ENCODE measurements at regions not wholly inside any gene's neighbourhood (a gene's known extent, or its start where the extent isn't known, plus 50 kb on each side); places are given as distances from the start of the nearest gene placed in this dataset.

GRCh38 chr5:167871091-167871490, 420.4 kb upstream of the WWC1 start:
- no peaks in the 10 kb centered on the region for H3K36me3 Mint-ChIP-seq
- ATAC-seq (replicated peaks) (no peak), DNase-seq (no peak)
- H3K27me3 Mint-ChIP-seq: no peaks in the 10 kb centered on the region
- H3K27ac Mint-ChIP-seq: no peak overlapping the region
- H3K4me1 Mint-ChIP-seq: no peaks in the 10 kb centered on the region
- H3K4me3 Mint-ChIP-seq: no peak overlapping the region
- H3K9me3 Mint-ChIP-seq: peaks cover 7 to 18% of the 10 kb centered on the region in 2 donors

DNA sequence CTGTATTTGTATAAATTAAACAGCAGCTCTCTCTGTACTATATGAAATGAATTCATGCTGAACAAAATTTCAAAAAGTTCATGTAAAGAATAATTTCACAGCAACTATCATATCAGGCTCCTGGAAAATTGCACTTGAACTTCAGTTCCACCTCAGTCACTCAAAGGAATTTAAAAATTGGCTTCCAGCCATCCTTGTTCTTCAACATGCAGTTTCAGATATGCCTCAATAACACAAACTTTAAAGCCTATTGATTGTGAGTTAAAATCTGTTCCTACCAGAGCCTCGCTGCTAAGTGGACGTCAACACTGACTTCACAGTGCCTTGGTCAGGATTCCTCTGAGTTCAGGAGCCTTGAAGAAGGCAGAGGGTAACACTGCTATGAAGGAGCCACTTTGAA, 418.7 kb upstream of the WWC1 start:
- Mint-ChIP-seq H3K4me3 (no peak overlapping the region), H3K27me3 (no peaks in the 10 kb centered on the region), H3K9me3 (peaks cover 6 to 22% of the 10 kb centered on the region in 2 donors), H3K36me3 (no peaks in the 10 kb centered on the region), H3K4me1 (no peaks in the 10 kb centered on the region), H3K27ac (no peak overlapping the region)
- DNase-seq (no peak), ATAC-seq (replicated peaks) (no peak)

DNA sequence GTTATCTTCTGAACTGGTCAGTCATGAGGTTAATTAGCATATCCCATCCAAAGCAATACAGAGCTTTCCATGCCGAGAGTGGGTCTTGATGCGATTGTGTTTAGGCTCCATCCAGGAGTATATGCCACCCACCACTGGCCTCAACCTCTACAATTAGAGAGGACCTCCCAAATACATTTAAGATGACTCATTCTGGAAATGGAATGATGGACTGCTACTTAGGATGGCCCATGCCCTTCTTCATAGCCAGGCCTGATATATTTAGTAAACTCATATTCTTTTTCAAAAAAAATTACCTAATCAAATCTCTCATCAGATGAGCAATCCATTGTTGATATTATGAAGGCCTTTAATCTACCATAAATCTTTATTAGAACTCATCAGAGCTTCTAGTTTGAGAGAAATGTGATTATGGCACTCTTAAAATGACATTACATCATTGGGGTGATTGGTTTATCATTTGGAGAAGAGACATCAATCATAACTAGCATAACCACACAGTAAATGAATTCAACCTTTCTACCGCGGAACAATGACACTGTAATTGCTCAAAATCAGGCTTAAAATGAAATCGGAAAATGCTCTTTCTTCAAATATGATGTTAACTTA, 414.2 kb upstream of the WWC1 start:
- no peak overlapping the region for H3K4me3 Mint-ChIP-seq
- no peaks in the 10 kb centered on the region for H3K27me3 Mint-ChIP-seq
- ATAC-seq (replicated peaks) (no peak), DNase-seq (no peak)
- H3K36me3 Mint-ChIP-seq: no peaks in the 10 kb centered on the region
- no peaks in the 10 kb centered on the region for H3K4me1 Mint-ChIP-seq
- peaks cover 6 to 18% of the 10 kb centered on the region in 2 donors for H3K9me3 Mint-ChIP-seq
- H3K27ac Mint-ChIP-seq: no peak overlapping the region

DNA sequence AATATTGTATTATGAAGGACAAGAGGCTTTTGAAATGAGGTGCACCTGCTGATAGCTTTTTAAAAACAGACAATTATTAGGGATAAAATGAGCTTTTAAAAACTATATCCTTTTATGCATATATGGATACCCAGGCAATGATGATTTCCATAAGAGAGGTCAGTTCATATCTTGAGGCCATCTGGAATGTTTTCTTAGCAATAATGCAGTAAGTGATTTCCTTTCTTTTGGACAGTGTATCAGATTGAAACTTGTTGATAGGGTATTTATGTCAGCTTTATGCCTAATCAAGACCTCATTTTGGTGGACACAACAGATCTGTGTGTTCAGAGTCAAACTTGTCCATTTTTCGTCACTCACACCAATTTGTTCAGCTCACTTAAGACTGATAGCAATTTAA, 413.5 kb upstream of the WWC1 start:
- no peaks in the 10 kb centered on the region for H3K27me3 Mint-ChIP-seq
- peaks cover 9 to 16% of the 10 kb centered on the region in 2 donors for H3K9me3 Mint-ChIP-seq
- ATAC-seq (replicated peaks): no peak
- H3K4me3 Mint-ChIP-seq: no peak overlapping the region
- H3K4me1 Mint-ChIP-seq: no peaks in the 10 kb centered on the region
- H3K27ac Mint-ChIP-seq: no peak overlapping the region
- DNase-seq: no peak
- no peaks in the 10 kb centered on the region for H3K36me3 Mint-ChIP-seq

GRCh38 chr5:167880420-167880819, 411.0 kb upstream of the WWC1 start:
- H3K4me3 Mint-ChIP-seq: no peak overlapping the region
- DNase-seq: no peak
- no peaks in the 10 kb centered on the region for H3K4me1 Mint-ChIP-seq
- no peaks in the 10 kb centered on the region for H3K27me3 Mint-ChIP-seq
- no peak for ATAC-seq (replicated peaks)
- H3K9me3 Mint-ChIP-seq: peaks cover 6 to 7% of the 10 kb centered on the region in 2 donors
- H3K36me3 Mint-ChIP-seq: no peaks in the 10 kb centered on the region
- no peak overlapping the region for H3K27ac Mint-ChIP-seq

GRCh38 chr5:167881041-167881440, 410.4 kb upstream of the WWC1 start:
- no peak for DNase-seq
- no peak for ATAC-seq (replicated peaks)
- Mint-ChIP-seq H3K27me3 (no peaks in the 10 kb centered on the region), H3K27ac (no peak overlapping the region), H3K4me3 (no peak overlapping the region), H3K9me3 (peaks cover 6% of the 10 kb centered on the region in 2 donors), H3K36me3 (no peaks in the 10 kb centered on the region), H3K4me1 (no peaks in the 10 kb centered on the region)

DNA sequence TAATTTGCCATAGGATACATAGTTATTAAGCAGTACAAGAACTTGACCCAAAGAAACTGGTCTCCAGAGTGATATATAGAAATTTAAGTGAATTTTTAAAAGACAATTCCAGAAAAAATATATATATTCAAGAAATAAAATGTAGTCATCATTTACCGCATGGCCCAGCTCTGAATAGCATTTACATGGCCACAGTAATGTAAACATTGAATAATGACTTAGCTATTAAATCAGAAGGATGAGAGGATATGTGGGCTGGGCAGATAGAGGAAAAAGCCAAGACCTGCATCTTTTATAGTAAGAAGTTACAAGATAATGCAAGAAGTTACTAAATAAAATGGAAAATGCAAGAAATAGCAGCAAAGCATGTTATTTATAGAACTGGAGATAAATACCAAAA, 405.2 kb upstream of the WWC1 start:
- Mint-ChIP-seq H3K4me1 (no peaks in the 10 kb centered on the region), H3K36me3 (no peaks in the 10 kb centered on the region), H3K27me3 (no peaks in the 10 kb centered on the region), H3K9me3 (peaks cover 4 to 8% of the 10 kb centered on the region in 2 donors), H3K4me3 (no peak overlapping the region), H3K27ac (no peak overlapping the region)
- DNase-seq (no peak), ATAC-seq (replicated peaks) (no peak)

GRCh38 chr5:167888393-167888792, 403.1 kb upstream of the WWC1 start:
- no peaks in the 10 kb centered on the region for H3K27me3 Mint-ChIP-seq
- peaks cover 1 to 8% of the 10 kb centered on the region in 2 donors for H3K9me3 Mint-ChIP-seq
- H3K27ac Mint-ChIP-seq: no peak overlapping the region
- ATAC-seq (replicated peaks): no peak
- no peaks in the 10 kb centered on the region for H3K36me3 Mint-ChIP-seq
- no peak for DNase-seq
- no peak overlapping the region for H3K4me3 Mint-ChIP-seq
- no peaks in the 10 kb centered on the region for H3K4me1 Mint-ChIP-seq

DNA sequence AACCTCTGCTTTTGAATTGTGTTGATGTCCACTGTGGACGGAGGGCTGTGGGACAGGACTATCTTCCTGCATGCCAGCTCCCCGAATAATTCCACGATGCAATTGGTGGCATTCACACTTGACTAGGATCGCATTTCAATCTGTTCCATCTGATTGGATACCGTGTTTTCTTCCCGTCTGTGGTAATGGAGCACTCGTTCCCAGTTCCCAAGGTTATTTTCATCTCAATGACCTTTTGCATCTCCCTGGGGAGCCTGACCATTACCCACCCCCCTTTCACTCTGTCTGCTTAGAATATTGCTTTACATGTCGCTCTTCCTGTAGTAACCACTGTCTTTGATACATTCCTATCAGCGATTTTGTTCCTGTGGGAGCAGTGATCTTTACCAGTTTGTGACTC, 402.2 kb upstream of the WWC1 start:
- Mint-ChIP-seq H3K36me3 (no peaks in the 10 kb centered on the region), H3K4me3 (no peak overlapping the region), H3K27ac (no peak overlapping the region), H3K4me1 (no peaks in the 10 kb centered on the region), H3K9me3 (peaks cover 1 to 7% of the 10 kb centered on the region in 2 donors), H3K27me3 (no peaks in the 10 kb centered on the region)
- ATAC-seq (replicated peaks): no peak
- DNase-seq: no peak

- ATAC-seq (replicated peaks) (no peak), DNase-seq (no peak)
- Mint-ChIP-seq H3K4me3 (no peak overlapping the region), H3K27ac (no peak overlapping the region), H3K36me3 (no peaks in the 10 kb centered on the region), H3K4me1 (no peaks in the 10 kb centered on the region), H3K9me3 (peaks cover 3 to 5% of the 10 kb centered on the region in 2 donors), H3K27me3 (no peaks in the 10 kb centered on the region)
Observed at GRCh38 chr5:167892352-167893115, 398.9 kb upstream of the WWC1 start.

DNA sequence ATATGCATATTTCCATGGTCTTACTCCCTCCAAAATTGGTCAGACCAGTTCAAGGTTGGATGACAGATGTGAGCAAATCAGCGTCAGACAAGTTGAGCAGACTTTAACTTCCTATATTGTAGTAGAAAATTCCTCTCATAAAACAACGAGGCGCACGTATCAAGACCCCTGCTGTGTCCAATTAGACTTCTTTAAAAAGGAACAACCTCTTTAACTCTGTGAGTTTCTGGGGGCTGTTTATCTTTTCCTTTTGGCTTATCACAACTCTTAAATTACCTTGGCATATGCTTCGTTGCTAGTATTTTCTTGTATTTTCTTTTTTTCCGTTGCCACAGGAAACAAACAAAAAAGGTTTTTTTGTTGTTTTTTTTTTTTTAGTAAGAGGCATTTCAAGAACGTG, 398.2 kb upstream of the WWC1 start:
- H3K27me3 Mint-ChIP-seq: no peaks in the 10 kb centered on the region
- no peaks in the 10 kb centered on the region for H3K4me1 Mint-ChIP-seq
- H3K27ac Mint-ChIP-seq: no peak overlapping the region
- H3K9me3 Mint-ChIP-seq: peaks cover 3 to 5% of the 10 kb centered on the region in 2 donors
- no peak overlapping the region for H3K4me3 Mint-ChIP-seq
- ATAC-seq (replicated peaks) (no peak), DNase-seq (no peak)
- no peaks in the 10 kb centered on the region for H3K36me3 Mint-ChIP-seq

DNA sequence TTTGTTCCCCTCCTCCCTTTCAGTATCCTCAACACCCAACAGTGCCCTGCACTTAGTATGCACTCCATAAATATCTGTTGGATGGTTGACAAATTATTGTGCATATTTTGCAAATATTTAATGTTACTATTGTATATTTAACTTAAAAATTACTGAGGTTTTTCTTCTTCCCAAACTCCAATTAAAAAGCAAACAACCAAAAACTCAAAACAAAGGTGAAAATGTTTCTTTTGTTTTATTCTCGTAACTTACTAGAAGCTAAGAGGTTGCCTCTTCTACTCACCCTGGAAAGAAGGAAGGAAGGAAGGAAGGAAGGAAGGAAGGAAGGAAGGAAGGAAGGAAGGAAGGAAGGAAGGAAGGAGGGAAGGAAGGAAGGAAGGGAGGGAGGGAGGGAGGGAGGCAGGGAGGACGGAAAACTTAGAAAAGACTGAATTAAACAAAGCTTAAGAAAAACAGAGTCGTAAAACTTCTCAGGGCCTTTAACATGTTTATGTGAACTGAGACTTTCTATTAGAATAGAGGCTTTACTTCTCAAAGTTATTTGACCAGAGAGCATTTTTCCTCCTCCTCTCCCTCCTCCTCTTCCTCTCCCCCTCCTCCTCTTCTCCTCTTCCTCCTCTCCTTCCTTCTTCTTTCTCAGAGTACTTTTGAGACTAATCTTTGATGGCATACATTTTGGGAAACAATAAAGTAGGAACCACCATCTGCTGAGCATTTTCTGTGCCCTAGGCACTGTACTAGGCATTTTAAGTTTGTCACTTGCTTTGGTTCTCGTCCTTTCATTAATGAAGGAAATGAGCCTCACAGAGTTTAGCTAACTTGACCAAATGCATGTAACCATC, 396.6 kb upstream of the WWC1 start:
- Mint-ChIP-seq H3K9me3 (peaks cover 0 to 6% of the 10 kb centered on the region in 2 donors), H3K4me1 (no peaks in the 10 kb centered on the region), H3K36me3 (no peaks in the 10 kb centered on the region), H3K27ac (no peak overlapping the region), H3K4me3 (no peak overlapping the region), H3K27me3 (no peaks in the 10 kb centered on the region)
- ATAC-seq (replicated peaks) (no peak), DNase-seq (no peak)

DNA sequence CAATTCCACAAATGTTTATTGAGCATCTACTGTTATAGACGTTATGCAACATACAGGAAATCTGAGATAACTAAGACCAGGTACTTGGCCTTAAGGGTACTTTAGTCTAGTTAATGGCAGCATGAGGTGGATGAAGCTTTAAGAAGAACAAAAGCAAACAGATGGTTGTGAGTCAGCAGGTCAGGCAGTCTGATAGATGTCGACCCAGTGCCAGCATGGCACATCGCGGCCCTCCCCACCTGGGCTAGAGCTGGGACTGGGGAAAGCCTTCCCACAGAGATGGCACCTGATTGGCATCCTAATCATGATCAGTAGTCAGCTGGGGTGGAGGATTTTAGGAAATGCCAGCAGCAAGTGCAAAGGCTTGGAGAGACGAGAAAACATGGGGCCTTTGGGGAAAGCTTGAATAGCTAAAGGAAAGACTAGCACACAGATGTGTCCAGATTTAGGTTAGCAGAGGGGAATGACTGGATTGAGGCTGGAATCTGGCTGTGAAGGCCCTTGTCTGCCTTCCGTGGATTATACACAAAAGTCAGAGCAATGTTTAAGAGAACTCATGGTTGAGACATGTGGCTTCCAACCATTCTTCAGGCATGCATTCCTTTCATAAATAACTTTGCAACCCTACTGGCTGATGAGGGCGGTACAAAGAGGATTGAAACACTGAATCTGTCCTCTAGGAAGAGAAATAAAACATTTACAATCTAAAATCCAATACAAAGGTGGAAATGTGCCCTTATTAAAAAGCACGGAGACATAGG, 395.4 kb upstream of the WWC1 start:
- Mint-ChIP-seq H3K36me3 (no peaks in the 10 kb centered on the region), H3K4me3 (no peak overlapping the region), H3K27ac (no peak overlapping the region), H3K4me1 (no peaks in the 10 kb centered on the region), H3K9me3 (peaks cover 0 to 6% of the 10 kb centered on the region in 2 donors), H3K27me3 (no peaks in the 10 kb centered on the region)
- DNase-seq (no peak), ATAC-seq (replicated peaks) (no peak)

DNA sequence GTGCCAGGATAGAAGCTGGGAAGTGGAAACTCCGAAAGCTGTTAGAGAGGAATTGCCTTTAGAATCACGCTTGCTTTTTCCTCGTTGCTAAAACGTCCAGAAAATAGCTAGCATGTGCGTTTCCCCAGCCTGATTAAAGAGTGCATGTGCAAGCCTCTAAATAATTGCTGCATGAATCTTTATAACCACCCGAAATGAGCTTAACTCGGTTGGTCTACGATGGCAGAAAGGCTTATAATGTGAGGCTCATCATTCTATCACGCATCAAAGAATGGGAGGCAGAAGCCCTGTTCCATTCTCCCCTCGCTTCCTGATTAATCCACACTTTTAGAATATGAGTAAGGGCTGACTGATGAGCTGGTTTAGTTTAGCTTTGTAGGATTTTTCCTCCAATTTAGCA, 394.6 kb upstream of the WWC1 start:
- Mint-ChIP-seq H3K27ac (no peak overlapping the region), H3K4me1 (no peaks in the 10 kb centered on the region), H3K4me3 (no peak overlapping the region), H3K9me3 (peaks cover 0 to 5% of the 10 kb centered on the region in 2 donors), H3K27me3 (no peaks in the 10 kb centered on the region), H3K36me3 (no peaks in the 10 kb centered on the region)
- DNase-seq (no peak), ATAC-seq (replicated peaks) (no peak)

All from stimulated activated naive B cell treated with anti-CD40 and anti-IgM and Interleukin-4, amounts not matched to agents 10 μg/mL and 1 μg/mL and 100 μg/mL, for 72 hours (primary cell).